CD4-positive, alpha-beta T cell treated with Interferon alpha-2 for 1 hour (primary cell): ENCODE measurements at regions not wholly inside any gene's neighbourhood (a gene's known extent, or its start where the extent isn't known, plus 50 kb on each side); places are given as distances from the start of the nearest gene placed in this dataset.
"Not testable (repeated sequence)": the region's sequence is repeated elsewhere in the genome, so short reads cannot be mapped to it uniquely, and the experiment has no call there.

Experiments
- DNase-seq, 2 donors: peaks; one replicate each; pipeline ENCODE4 v3.0.0-alpha.2; 2020 to 2022

- no peak for DNase-seq
Observed at GRCh38 chr2:129354631-129355030, 624.8 kb upstream of the RAB6C start.

DNA sequence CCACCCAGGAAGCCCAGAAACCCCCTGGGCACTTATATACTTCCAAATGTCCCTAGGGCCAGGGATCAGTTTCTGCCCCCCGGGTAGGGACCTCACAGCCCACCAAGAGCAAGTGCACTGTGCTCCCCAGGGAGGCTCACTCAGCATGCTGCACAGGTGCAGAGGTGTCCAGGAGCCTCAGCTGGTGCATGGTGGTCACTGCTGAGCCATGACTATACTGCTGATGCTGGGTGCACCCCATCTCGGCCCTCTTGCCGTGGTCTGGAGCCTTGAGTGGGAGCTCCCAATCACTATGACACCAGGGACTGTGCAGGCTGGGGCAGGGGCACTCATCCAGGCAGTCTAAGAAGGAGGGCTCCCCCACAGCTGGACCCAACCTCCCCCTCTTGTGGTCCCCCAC lies 617.8 kb upstream of the RAB6C start:
- DNase-seq: no peak

DNA sequence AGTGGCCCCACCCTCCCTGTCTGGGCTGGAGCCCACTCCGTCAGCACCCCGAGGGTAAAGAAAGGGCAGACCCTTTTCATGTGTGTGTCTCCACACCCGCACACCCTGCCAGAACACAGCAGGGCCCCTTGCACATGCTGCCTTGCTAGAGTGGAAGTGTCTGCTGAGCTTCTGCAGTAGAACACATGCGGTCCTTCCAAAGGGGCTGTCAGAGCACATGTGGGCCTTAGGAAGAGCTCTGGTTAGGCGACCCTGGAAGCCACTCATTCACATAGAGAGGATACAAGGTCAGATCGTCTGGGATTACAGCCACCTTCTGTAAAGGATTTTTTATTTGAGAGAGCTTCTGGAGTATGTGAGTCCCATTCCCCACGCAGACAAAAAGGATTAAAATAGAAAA lies 613.2 kb upstream of the RAB6C start:
- DNase-seq: no peak

DNA sequence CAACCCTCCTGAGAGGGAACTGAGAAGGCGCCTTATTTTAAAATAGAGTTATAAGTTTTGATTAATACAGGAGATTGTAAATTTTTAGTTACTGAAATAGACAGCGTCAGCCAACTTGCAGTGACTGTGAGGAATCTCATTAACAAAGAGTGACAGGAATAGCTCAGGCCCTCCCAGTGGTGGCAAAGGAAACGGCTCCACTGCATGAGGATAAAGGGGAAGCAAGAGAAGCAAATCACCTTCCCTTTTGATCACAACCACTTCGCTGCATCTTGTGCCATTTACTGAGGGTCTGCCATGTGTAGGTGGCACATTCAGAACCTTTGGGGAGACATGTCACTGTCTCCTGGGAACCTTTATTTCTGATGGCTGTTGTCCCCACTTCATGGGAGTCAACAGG lies 612.4 kb upstream of the RAB6C start:
- DNase-seq: no peak

GRCh38 chr2:129369437-129369836 lies 610.0 kb upstream of the RAB6C start:
- DNase-seq: no peak

DNA sequence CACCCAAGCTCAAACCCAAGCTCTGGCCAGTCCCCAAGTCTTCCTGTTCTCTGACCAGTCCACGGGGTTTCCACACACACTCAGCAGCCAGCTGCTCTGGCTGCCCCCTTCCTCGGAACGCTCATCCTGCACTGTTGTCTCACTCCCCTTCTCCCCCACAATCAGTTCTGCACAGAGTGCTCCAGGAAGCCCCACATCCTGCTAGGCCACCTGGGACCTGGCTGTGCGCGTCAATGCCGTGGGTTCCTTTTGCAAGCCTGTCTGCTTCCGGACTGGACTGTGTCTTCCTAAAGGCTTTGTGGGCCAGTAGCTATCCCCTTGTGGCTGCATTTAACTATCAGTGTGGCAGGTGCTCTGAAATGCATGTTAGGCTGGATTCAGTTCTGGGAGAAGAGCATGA lies 605.0 kb upstream of the RAB6C start:
- no peak for DNase-seq

DNA sequence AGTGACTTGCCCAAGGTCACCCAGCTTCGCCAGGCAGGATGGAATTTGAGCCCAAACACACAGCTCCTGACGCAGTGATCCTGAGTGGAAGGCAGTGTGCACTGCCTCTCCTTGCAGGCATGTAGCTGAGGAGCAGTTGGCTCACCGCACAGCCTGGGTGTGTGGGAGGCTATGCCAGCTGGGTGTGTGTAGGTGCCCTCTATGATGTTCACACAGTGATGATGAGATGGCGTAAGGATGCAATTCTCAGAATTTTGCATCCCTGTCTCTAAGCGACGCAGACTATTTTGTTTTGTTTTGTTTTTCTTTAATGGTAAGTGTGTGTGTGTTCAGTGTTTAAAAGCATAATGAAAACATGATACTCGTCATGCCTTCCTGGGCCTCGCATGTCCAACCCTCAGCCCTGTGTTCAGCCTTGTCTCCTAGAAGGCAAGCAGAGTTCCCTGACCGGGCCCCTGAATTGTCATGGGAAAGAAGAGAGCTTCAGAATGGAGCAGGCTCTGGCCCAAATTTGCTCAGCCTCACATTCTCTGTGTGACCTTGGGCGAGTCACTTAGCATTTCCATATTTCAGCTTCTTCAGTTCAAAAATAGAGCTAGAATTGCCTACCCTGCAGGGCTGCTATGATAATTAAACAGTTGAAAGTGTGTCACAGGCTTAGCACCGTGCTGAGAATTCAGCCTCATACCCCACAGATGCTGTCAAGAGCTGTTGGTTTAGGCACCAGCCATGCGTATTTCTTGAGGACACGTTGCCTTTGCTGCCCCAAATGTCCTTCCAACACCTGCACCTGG lies 603.6 kb upstream of the RAB6C start:
- DNase-seq: no peak

DNA sequence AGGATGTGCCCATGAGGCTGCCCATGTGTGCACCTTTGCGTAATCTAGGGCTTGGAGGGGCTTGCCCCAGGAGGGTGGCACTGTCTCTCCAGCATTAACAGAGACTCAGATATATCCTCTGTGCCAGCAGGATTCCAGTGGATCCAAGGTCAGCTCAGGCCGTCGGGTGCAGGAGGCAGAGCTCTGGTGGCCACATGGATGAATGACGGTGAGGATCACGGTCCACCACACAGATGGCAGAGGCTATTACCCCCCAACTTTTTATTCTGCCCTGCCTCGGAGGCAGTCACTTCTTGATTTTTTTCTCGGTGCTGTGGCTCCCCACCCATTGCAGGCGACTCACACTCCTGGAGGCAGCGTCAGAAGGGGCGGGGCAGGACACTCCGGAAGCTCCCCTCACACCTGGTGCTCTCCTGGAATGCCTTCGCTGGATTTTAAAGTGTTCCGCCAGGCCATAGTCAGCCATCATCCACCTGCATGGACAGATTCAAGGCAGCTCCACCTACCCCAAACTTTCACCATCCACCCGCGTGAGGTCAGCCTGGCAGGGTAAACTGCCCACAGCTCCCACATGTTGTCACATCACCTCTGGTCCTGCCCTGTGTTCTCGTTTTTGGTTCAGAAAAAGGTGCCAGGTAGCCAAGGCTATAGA lies 602.9 kb upstream of the RAB6C start:
- DNase-seq: no peak

DNA sequence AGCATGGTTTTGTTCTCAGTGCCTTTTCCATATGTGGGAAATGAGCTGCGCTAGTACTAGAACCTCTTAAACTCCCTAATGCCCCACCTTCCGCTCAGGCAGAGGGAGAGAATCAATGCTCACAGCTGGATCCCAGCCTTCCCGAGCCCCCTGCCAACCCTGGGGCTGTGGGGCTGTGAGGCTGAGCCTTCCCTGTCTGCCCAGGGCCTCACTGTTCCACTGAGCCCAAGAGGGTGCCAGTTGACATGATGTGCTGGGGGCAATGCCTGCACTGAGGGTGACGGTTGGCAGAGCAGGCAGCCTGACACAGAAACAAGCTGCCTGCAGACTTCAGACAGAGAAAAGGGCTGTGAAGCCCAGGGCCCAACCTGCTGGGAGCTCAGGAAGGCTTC lies 602.4 kb upstream of the RAB6C start:
- no peak for DNase-seq

DNA sequence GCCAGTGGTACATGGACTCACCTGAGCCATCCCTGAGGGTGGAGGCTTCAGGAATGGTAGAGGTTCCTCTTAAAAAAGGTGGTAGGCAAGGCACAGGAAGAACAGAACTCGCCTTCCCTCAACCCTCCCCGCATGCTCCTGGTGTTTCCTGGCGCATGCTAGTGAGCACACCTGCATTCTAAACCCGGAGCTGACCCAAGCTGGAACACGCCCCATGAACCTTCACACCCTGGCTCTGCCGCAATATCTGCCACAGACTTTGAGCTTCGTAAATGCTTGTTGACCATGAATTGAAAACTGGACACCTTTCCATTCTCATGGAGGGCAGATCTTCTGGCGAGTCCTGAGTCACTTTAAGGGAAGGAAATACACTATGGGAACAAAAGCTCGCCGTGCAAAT lies 601.3 kb upstream of the RAB6C start:
- DNase-seq: no peak

DNA sequence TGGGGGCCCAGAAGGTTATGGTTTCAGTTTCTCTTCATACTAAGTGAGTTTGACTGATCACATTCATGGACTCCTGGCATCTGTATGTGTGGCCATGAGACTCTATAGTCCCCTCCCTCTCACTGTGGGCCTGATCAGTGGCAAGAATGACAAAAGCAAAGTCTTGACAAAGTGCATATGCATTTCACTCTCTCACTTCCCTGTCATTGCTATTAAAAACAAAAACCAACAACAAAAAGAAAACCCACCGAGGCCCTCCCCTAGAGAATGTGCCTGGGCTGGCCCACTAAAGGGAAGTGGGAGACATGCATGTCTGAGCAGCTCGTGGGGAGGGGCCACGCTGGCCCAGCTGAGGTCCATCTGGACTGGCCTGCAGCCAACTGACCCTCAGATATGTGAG lies 600.1 kb upstream of the RAB6C start:
- no peak for DNase-seq

- no peak for DNase-seq
Observed at GRCh38 chr2:129381789-129382188, 597.7 kb upstream of the RAB6C start.

- no peak for DNase-seq
Observed at GRCh38 chr2:129388870-129389269, 590.6 kb upstream of the RAB6C start.

DNA sequence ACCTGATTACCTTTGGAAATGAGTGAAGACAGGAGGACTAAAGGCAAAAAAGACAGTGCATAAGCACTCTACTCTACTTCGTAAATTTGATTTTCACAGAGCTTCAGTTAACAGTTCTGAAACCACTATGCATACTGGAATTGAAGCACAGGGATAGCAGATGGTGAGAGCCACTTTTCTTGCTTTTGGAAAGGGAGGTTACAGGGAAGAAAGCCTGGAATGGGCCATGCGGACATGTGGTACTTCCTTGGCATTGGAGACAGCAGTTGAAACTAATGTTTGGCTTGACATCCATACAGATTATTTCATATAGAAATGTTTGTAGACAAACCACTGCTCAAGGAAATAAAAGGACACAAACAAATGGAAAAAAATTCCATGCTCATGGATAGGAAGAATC lies 585.6 kb upstream of the RAB6C start:
- no peak for DNase-seq

GRCh38 chr2:129396980-129397599 lies 582.4 kb upstream of the RAB6C start:
- no peak for DNase-seq

DNA sequence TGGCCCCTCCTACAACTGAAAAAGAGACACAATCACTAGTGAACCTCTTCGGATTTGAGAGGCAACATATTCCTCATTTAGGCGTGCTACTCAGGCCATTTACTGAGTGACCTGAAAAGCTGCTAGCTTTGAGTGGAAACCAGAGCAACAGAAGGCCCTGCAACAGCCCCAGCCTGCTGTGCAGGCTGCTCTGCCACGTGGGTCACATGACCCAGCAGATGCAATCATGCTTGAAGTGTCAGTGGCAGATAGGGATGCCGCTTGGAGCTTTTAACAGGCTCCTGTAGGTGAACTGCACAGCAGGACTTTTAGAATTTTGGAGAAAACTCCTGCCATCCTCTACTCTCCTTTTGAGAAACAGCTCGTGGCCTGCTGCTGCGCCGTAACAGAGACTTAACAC lies 578.6 kb upstream of the RAB6C start:
- DNase-seq: no peak

- DNase-seq: no peak
Observed at GRCh38 chr2:129402076-129402475, 577.4 kb upstream of the RAB6C start.

GRCh38 chr2:129404000-129404685 lies 575.3 kb upstream of the RAB6C start:
- no peak for DNase-seq

GRCh38 chr2:129408570-129408969 lies 570.9 kb upstream of the RAB6C start:
- DNase-seq: no peak

DNA sequence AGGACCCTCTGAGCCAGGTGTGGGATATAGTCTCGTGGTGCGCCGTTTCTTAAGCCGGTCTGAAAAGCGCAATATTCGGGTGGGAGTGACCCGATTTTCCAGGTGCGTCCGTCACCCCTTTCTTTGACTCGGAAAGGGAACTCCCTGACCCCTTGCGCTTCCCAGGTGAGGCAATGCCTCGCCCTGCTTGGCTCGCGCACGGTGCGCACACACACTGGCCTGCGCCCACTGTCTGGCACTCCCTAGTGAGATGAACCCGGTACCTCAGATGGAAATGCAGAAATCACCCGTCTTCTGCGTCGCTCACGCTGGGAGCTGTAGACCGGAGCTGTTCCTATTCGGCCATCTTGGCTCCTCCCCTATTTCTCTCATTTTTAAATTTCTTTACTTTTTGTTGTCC lies 562.4 kb upstream of the RAB6C start:
- not testable (repeated sequence) for DNase-seq

DNA sequence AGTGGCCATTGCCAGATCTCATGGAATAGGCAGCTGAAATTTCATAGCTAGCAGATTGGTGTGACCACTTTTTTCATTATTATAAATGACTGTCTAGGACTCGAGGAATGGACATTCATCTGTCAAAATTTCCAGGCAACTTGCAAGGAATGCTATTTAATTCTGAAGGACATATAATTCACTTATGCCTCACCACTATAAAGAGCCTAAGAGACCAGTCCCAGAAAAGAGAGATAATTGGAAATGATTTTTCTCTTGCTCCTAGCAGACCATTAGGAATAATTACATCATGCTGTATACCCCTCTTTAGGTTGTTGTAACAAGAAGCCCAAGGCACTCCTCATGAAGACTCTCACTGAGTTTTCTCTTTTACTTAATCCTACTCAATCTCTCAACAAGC lies 557.4 kb upstream of the RAB6C start:
- DNase-seq: no peak

GRCh38 chr2:129428086-129428660 lies 551.3 kb upstream of the RAB6C start:
- no peak for DNase-seq

GRCh38 chr2:129430911-129431310 lies 548.6 kb upstream of the RAB6C start:
- no peak for DNase-seq
